Astrocyte of the spinal cord (primary cell): ENCODE measurements at regions not wholly inside any gene's neighbourhood (a gene's known extent, or its start where the extent isn't known, plus 50 kb on each side); places are given as distances from the start of the nearest gene placed in this dataset.
"Not testable (repeated sequence)": the region's sequence is repeated elsewhere in the genome, so short reads cannot be mapped to it uniquely, and the experiment has no call there.

Experiments
- DNase-seq: peaks from one replicate; pipeline ENCODE4 v3.0.0; 2011; ENCODE audit warnings: low read depth, low spot score
- H3K4me3 ChIP-seq: 2 replicates; pipeline ENCODE4 v1.5.1; 2011; ENCODE audit warnings: low read depth, mild to moderate bottlenecking, low read length, moderate library complexity
- in situ Hi-C: cut with HindIII; loops from 2 replicates; pipeline ENCODE4 v1.10.0; 2017; ENCODE audit warnings: low sequenced_read_pairs
- TF ChIP-seq, protein P1 (sequence below): IDR thresholded peaks from 2 replicates; pipeline ENCODE4 v1.5.1; 2012; ENCODE audit warnings: low read depth, mild to moderate bottlenecking, low read length, inconsistent platforms

DNA sequence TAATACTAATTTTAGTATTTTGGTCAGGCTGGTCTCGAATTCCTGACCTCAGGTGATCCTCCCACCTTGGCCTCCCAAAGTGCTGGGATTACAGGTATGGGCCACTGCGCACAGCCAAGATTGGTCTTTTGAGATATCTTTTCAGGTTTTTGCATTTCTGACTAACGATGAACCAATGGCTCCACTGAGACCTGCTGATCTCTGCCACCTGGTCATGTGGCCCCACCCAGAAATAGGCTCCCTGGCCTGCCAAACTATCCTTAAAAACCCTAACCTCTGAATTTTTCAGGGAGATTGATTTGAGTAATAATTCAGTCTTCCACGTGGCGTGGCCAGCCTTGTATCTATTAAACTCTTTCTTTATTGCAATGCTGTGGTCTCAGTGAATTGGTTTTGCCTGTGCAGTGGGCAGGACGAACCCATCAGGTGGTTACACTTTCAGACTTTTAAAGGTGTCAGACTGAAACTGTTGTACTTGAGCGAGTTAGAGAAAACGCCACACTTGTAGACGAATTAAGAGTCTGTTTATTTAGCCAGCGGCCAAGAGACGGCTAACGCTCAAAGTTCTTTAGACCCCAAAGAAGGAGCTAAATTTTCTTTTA lies 85.8 kb upstream of the MSH6 start:
- in situ Hi-C loops: no loop called here
- TF ChIP-seq, protein P1, sequence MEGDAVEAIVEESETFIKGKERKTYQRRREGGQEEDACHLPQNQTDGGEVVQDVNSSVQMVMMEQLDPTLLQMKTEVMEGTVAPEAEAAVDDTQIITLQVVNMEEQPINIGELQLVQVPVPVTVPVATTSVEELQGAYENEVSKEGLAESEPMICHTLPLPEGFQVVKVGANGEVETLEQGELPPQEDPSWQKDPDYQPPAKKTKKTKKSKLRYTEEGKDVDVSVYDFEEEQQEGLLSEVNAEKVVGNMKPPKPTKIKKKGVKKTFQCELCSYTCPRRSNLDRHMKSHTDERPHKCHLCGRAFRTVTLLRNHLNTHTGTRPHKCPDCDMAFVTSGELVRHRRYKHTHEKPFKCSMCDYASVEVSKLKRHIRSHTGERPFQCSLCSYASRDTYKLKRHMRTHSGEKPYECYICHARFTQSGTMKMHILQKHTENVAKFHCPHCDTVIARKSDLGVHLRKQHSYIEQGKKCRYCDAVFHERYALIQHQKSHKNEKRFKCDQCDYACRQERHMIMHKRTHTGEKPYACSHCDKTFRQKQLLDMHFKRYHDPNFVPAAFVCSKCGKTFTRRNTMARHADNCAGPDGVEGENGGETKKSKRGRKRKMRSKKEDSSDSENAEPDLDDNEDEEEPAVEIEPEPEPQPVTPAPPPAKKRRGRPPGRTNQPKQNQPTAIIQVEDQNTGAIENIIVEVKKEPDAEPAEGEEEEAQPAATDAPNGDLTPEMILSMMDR: no peak
- no peak overlapping the region for H3K4me3 ChIP-seq
- no peak for DNase-seq

DNA sequence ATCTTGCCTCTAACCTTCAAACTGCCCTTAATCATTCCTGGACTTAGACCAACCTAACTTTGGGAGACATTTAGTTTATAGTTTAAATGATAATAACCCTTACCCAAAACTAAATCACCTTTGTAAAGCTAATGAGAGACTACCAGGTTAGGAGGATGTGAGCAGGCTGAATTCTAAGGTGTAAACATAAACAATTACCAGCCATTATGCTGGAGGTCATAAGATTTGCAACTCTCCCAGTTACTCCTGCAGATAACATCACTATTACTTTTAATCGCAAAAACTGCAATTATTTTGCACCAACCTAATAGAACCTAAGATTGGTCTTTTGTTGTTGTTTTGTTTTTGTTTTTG lies 86.5 kb upstream of the MSH6 start:
- in situ Hi-C loops: no loop called here
- no peak overlapping the region for H3K4me3 ChIP-seq
- TF ChIP-seq, protein P1: no peak
- DNase-seq: no peak

DNA sequence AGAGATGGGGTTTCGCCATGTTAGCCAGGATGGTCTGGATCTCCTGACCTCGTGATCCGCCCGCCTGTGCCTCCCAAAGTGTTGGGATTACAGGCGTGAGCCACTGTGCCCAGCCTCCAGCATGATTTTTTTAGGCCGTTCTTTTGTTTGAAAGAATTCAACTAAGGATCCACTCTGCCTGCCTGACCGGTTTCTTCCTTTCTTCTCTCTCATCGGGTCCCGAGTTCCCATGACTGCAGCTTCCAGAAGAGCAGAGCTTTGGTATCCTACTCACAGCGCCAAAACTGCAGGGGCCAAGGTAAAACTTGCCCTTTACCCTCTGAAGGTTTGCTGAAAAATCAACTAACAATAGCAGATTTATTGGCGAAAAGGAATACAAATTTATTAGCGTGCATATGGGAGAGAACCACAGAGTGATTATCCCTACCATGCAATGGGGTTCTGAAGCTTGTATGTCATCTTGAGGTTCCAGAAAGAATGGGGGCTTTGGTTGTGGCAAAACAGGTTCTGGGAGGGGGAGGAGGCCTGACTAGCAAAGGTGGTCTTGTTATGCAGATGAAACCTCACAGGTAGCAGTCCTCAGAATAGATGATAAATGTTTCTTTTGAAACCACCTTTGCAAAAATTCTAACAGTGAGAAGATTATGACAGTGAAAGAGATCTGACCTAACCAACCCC lies 87.0 kb upstream of the MSH6 start:
- H3K4me3 ChIP-seq: no peak overlapping the region
- in situ Hi-C loops: no loop called here
- DNase-seq: no peak
- TF ChIP-seq, protein P1: no peak

DNA sequence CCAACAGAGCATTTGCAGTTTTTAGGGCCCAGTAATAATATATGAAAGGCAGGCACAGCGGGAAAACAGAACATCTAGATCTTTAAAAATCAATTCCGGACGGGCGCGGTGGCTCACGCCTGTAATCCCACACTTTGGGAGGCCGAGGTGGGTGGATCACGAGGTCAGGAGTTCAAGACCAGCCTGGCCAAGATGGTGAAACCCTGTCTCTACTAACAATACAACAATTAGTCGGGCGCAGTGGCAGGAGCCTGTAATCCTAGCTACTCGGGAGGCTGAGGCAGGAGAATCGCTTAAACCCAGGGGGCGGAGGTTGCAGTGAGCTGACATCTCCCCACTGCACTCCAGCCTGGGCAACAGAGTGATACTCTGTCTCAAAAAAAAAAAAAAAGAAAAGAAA lies 88.5 kb upstream of the MSH6 start:
- DNase-seq, H3K4me3 ChIP-seq, in situ Hi-C loops: not testable (repeated sequence)

DNA sequence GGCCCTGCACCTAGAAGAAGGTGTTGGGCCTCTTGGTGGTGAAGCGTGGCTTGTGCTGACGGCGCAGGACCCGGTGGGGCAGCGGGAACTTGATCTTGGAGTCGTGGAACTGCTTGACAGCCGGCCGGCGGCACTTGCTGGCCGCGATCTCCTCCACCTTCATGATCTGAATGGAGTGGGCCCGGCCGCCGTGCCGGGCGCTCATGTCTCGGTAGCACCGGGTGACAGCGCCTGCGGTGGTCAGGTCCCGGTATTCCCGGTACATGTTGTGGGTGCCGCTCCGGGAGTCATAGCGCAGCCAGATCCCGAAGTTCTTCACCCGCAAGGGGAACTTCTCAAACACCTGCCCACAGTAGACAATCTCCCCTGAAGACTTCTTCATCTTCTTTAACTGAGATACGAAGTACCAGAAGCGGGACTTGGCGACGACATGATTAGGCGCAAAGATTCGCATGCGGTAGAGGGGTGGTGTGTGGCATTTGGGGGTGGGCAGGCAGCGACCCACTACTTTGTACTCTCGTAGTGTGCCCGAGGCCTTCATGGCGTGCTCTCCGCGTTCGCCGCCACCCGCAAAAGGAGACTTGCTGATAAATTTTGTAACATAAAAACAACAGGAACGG lies 92.1 kb upstream of the MSH6 start:
- in situ Hi-C loops, H3K4me3 ChIP-seq, DNase-seq: not testable (repeated sequence)

DNA sequence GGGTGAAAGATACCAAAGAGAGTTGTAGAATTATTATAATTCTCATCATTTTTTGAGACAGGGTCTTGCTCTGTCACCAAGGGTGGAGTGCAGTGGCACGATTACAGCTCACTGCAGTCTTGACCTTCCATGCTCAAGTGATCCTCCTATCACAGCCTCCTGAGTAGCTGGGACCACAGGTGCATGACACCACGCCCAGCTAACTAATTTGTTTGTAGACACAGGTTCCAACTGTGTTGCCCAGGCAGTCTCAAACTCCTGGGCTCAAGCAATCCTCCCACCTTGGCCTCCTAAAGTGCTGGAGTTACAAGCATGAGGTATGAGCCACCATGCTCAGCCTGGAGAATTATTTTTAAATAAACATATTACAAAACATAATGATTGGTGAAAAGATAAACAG lies 92.8 kb upstream of the MSH6 start:
- in situ Hi-C loops: no loop called here
- TF ChIP-seq, protein P1: no peak
- no peak overlapping the region for H3K4me3 ChIP-seq
- no peak for DNase-seq

DNA sequence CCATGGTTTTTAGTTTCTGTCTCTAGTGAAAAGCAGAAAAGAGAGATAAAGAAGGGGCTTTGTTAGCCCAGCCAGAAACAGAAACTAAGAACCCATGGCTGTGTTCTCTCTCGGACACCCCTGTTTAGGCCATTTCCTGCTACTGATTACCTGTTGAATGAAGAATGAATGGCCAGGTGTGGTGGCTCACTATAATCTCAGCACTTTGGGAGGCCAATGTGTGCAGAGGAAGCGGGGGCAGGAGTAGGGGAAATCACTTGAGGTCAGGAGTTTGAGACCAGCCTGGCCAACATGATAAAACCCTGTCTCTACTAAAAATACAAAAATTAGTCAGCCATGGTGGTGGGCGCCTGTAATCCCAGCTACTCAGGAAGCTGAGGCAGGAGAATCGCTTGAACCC lies 93.8 kb upstream of the MSH6 start:
- H3K4me3 ChIP-seq, in situ Hi-C loops, DNase-seq: not testable (repeated sequence)

DNA sequence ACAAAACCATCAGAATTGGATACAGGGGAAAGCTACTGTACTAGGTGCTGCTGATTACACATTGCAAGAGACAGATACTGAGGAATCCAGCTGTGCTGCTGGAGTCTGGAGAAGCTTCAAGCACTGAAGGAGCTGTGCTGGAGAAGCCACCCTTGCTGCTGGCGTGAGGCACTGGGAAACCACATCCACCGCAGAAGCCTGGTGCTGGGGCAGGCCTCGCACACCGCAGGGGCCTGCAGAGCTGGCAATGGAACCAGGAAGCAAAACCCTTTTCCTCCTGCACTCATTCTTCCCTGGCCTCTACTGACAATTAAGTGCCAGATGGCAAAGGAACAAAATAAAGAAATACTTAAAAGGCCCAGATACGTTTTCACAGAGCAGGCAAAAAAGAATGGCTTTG lies 94.4 kb upstream of the MSH6 start:
- no peak overlapping the region for H3K4me3 ChIP-seq
- peak; percentile 11 for DNase-seq
- in situ Hi-C loops: no loop called here
- TF ChIP-seq, protein P1: no peak
